Prostate gland (tissue), 2 donors: ENCODE measurements at regions not wholly inside any gene's neighbourhood (a gene's known extent, or its start where the extent isn't known, plus 50 kb on each side); places are given as distances from the start of the nearest gene placed in this dataset.

ENCODE experiments used
- DNase-seq: peaks from one replicate; pipeline ENCODE4 v3.0.0-alpha.2; 2019; ENCODE audit warnings: low spot score
- H3K27ac ChIP-seq, 2 donors: fragments of 200-600 bp; sonication (generic); 2 replicates each; pipeline ENCODE4 v1.5.1; 2017 to 2019
- H3K27me3 ChIP-seq: fragments of 200-600 bp; sonication (generic); replicated peaks from 2 replicates; pipeline ENCODE4 v1.5.1; 2019; ENCODE audit not compliant: insufficient read depth
- H3K36me3 ChIP-seq, 2 donors: fragments of 200-600 bp; sonication (generic); 1 replicate in 1 of 2; 2 replicates in 1 of 2; pipeline versions ENCODE4 v1.5.1 to v1.8.1; 2017 to 2019
- H3K4me1 ChIP-seq: fragments of 200-600 bp; sonication (generic); replicated peaks from 2 replicates; pipeline ENCODE4 v1.5.1; 2019
- H3K4me3 ChIP-seq, 2 donors: fragments of 200-600 bp; sonication (generic); 2 replicates each; pipeline ENCODE4 v1.5.1; 2017 to 2019
- H3K9me3 ChIP-seq: fragments of 200-600 bp; sonication (generic); 2 replicates; pipeline ENCODE4 v1.5.1; 2017
- CTCF ChIP-seq, 4 experiments: fragments of 200-600 bp in 2 of 4; fragments of 450-650 bp in 2 of 4; sonication (generic) in 2 of 4; IDR thresholded peaks; 1 replicate in 3 of 4; 2 replicates in 1 of 4; pipeline ENCODE4 v1.5.1; 2016 to 2019; ENCODE audit warnings: antibody characterized with exemption in 4 of 4, mild to moderate bottlenecking in 2 of 4, moderate library complexity in 2 of 4
- POLR2A ChIP-seq: fragments of 450-650 bp; IDR thresholded peaks from one replicate; pipeline ENCODE4 v1.6.1; 2016; ENCODE audit warnings: antibody characterized with exemption, mild to moderate bottlenecking
- POLR2AphosphoS5 ChIP-seq: sonication (generic); formaldehyde crosslinking; IDR thresholded peaks from one replicate; pipeline ENCODE4 v1.6.1; 2017; ENCODE audit warnings: antibody characterized with exemption
- WGBS: methylation state at CpG from one replicate; pipeline ENCODE4 v1.1.5; 2018; 5-methylcytosine and 5-hydroxymethylcytosine counted together
- intact Hi-C: fragments of 100-400 bp; cut with DNase I; formaldehyde crosslinking; loops from one replicate; pipeline ENCODE4 v1.14.2; 2022

- no peak overlapping the region for H3K27ac ChIP-seq
- no peaks in the 10 kb centered on the region for H3K4me1 ChIP-seq
- H3K36me3 ChIP-seq = no peaks in the 10 kb centered on the region
- intact Hi-C loops = no loop called here
- no peaks in the 10 kb centered on the region for H3K9me3 ChIP-seq
- DNase-seq = no peak
- no peak overlapping the region for H3K4me3 ChIP-seq
- H3K27me3 ChIP-seq = no peaks in the 10 kb centered on the region
- 95% methylated on average over 5 of the region's 5 CpGs for WGBS
- TF ChIP-seq POLR2AphosphoS5 = no peak
- no peak for TF ChIP-seq CTCF (IDR thresholded peaks at IDR 0.05)
- no peak for TF ChIP-seq POLR2A
Observed at GRCh38 chr11:95521862-95522261, 267.7 kb downstream of the FAM76B start.

- Histone ChIP-seq H3K4me3 (no peak overlapping the region), H3K27me3 (no peaks in the 10 kb centered on the region), H3K27ac (no peak overlapping the region), H3K4me1 (no peaks in the 10 kb centered on the region), H3K9me3 (no peaks in the 10 kb centered on the region), H3K36me3 (no peaks in the 10 kb centered on the region)
- 27% methylated on average over 4 of the region's 4 CpGs for WGBS
- DNase-seq = peak; percentile 83
- TF ChIP-seq POLR2AphosphoS5 (peak; percentile 80), POLR2A (no peak)
- intact Hi-C loops = no loop called here
Observed at GRCh38 chr11:95521133-95521542, 268.4 kb downstream of the FAM76B start.

- H3K27me3 ChIP-seq = no peaks in the 10 kb centered on the region
- WGBS = 84% methylated on average over 8 of the region's 8 CpGs
- H3K9me3 ChIP-seq = no peaks in the 10 kb centered on the region
- TF ChIP-seq POLR2A (no peak), CTCF (IDR thresholded peaks at IDR 0.05) (no peak), POLR2AphosphoS5 (no peak)
- no peaks in the 10 kb centered on the region for H3K4me1 ChIP-seq
- DNase-seq = no peak
- H3K4me3 ChIP-seq = no peak overlapping the region
- H3K27ac ChIP-seq = no peak overlapping the region
- intact Hi-C loops = no loop called here
- H3K36me3 ChIP-seq = no peaks in the 10 kb centered on the region
Observed at GRCh38 chr11:95520369-95521132, 269.0 kb downstream of the FAM76B start.

- H3K27me3 ChIP-seq = no peaks in the 10 kb centered on the region
- no peaks in the 10 kb centered on the region for H3K9me3 ChIP-seq
- no peak overlapping the region for H3K27ac ChIP-seq
- H3K36me3 ChIP-seq = no peaks in the 10 kb centered on the region
- TF ChIP-seq CTCF (IDR thresholded peaks at IDR 0.05) (no peak), POLR2AphosphoS5 (no peak), POLR2A (no peak)
- no peaks in the 10 kb centered on the region for H3K4me1 ChIP-seq
- no peak overlapping the region for H3K4me3 ChIP-seq
- WGBS = over 99% methylated on average over 4 of the region's 4 CpGs
- intact Hi-C loops = no loop called here
- no peak for DNase-seq
Observed at GRCh38 chr11:95519912-95520311, 269.7 kb downstream of the FAM76B start.

GRCh38 chr11:95517453-95517852, 272.1 kb downstream of the FAM76B start:
- intact Hi-C loops = no loop called here
- TF ChIP-seq POLR2AphosphoS5 (no peak), POLR2A (no peak), CTCF (IDR thresholded peaks at IDR 0.05) (no peak)
- Histone ChIP-seq H3K9me3 (no peaks in the 10 kb centered on the region), H3K4me1 (no peaks in the 10 kb centered on the region), H3K36me3 (no peaks in the 10 kb centered on the region), H3K27me3 (no peaks in the 10 kb centered on the region), H3K27ac (no peak overlapping the region), H3K4me3 (no peak overlapping the region)
- 81% methylated on average over 1 of the region's 1 CpG for WGBS
- DNase-seq = no peak
